ENCODE measurements at regions not wholly inside any gene's neighbourhood (a gene's known extent, or its start where the extent isn't known, plus 50 kb on each side); places are given as distances from the start of the nearest gene placed in this dataset.

DNA sequence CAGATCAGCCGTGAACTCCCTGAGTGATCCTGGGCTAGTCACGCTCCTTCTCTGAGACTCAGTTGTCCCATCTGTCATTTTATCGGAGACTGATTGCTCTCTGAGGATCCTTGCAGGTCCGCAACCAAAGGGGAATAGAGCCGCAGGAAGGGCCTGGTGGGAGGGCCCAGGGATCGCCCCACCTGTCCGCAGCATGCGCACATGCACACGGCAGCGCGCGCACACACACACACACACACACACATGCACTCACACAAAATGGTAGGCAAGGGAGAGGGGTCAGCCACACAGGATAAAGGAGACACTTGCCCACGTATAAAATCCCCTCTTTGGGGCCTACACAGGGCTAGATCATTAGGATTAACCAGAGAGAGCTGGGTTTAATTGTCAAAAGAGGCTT lies 95.6 kb upstream of the FOXP4 start:
- no peak for DNase-seq (ENCODE audit: low spot score)

DNA sequence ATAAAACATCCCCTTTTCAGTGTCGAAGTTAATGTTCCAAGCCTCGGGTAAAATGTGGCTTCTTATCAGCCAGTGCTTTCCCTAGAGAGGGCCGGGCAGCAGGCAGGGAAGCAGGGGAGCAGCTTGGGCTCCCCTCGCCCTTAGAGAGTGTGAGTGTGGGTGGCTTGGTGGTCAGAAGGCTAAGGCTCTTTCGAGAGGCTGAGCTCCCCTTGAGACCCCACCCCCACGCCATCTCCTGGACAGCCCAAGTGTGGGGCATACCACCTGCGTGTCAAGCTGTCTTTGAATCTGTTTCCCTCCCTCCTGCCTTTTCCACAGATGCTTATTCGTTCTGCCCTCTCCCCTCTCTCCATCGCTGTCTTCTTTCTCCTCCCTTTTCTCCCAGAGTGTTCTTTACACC lies 95.1 kb upstream of the FOXP4 start:
- DNase-seq (ENCODE audit: low spot score) = no peak

DNA sequence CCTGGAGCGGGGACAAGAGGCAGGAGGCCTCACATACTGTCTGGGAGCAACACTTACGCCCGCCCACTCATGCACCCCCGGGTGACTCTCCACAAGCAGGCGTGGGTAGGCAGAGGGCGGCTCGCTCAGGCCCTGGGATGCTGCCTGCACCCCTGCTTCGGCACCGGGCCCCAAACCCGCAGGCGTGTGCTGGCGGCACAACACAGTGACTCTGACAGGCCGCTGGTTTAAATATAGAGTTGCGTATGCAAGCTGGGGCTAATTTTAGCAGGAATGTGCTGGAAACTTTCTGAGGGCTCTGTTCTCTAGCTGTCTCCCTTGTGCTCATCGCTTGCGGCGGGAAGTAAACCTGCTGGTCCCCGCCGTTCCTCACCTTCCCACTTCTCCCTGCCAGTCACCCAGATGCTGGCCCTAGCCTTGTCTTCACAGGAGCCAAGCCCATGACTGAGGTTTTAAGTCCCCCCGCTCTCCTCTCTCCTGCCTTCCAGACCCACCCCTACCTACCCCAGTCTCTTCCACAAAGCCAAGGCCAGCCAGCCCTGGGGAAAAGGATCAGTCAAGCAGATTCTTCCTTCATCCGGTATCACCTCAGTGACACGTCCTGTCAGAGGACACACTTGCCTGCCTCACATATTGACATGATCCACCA lies 94.5 kb upstream of the FOXP4 start:
- peak; percentile 68 for DNase-seq (ENCODE audit: low spot score)

DNA sequence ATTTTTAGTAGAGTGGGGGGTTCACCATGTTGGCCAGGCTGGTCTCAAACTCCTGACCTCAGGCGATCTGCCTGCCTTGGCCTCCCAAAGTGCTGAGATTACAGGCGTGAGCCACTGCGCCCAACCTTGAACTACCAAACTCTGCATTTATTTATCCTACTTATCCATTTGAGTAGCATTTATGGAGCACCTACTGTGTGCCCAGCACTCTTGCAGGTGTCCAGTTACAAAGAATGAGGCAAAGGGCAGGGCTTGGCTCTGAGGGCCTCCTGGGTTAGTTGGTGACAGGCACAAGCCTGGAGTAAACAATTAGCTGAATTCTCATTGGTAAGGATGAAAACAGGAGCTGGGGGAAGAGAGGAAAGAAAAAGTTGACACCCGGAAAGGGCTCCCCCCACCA lies 93.4 kb upstream of the FOXP4 start:
- DNase-seq (ENCODE audit: low spot score) = no peak

DNA sequence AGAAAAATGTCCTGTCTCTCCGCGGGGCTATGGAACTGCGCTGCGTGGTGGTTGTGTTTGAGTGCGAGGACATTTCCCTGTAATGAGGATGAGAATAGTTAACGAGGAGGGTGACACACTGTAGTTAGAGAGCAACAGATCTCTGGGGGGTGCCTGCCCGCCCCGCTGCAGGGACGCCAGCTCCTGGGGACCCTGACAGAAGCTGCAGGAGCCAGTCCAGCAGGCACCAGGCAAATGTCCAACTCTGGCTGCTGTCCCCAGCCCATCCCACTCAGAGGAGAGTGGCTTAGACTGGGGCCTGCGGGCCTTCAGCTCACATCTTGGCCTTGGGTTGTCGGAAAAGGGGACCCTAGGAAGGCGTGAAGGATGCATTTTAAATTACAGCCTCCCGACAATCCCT lies 92.9 kb upstream of the FOXP4 start:
- no peak for DNase-seq (ENCODE audit: low spot score)

DNA sequence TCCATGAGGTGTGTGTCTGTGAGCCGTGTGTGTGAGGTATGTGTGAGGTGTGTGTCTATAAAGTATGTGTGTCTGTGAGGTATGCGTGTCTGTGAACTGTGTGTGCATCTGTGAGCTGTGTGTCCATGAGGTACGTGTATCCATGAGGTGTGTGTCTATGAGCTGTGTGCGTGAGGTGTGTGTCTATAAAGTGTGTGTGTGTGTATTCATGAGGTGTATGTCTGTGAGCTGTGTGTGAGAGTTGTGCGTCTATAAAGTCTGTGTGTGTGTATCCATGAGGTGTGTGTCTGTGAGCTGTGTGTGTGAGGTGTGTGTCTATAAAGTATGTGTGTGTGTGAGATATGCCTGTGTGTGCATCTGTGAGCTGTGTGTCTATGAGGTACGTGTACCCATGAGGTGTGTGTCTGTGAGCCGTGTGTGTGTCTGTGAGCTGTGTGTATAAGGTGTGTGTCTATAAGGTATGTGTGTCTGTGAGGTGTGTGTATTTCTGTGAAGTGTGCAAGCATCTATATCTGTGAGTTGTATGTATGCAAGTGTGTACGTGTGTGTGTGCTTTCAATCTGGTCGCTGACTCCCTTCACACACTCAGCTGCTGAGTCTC lies 91.9 kb upstream of the FOXP4 start:
- DNase-seq (ENCODE audit: low spot score) = no peak

DNA sequence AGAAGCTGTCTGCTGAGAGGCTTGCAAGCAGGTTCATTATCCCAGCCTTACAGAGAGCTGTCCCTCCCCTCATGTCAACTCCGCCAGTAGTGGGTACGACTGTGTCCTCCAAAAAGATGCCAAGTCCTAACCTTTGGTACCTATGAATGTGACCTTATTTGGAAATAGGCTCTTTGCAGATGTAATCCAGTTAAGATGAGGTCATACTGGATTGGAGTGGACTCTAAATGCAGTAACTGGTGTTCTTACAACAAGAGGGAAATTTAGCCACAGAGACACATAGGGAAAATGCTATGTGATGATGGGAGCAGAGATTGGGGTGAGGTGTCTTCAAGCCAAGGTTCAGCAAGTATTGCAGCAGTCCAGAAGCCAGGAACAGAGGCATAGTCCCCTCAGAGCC lies 90.8 kb upstream of the FOXP4 start:
- DNase-seq (ENCODE audit: low spot score) = no peak

DNA sequence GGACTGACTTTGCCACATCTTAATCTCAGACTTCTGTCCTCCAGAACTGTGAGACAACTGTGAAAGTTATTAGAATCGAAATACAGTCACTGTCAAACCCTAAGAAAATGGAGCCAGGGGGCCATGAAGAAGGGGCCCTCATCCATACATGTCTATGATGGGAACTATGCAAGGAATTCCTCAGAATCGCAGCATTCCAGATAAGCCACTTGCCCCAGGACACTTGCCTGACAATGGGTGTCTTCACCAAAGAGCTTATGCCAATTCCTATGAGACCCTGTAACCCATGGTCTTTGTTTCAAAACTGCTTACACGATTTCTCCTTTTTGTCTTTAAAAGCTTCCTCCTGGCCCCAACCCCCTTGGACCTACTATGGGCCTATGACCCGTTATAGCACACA lies 90.4 kb upstream of the FOXP4 start:
- DNase-seq (ENCODE audit: low spot score) = no peak

DNA sequence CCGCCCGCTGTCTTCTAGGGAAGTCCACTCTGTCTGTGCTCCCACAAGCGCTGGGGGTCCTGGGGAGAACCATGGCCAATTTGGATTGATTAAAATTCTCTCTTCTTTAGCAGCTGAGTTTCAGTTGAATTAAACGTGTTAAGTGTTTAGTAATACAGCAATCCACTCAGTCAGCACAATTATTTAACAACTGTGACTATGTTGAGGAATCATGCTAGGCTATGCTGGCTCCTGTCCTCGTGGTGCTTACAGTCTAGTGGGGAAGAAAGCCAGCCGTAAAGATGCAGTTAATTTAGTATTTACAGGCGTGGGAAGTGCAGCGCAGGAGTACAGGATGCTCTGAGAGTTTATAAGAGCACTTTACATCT lies 88.9 kb upstream of the FOXP4 start:
- DNase-seq (ENCODE audit: low spot score) = no peak

DNA sequence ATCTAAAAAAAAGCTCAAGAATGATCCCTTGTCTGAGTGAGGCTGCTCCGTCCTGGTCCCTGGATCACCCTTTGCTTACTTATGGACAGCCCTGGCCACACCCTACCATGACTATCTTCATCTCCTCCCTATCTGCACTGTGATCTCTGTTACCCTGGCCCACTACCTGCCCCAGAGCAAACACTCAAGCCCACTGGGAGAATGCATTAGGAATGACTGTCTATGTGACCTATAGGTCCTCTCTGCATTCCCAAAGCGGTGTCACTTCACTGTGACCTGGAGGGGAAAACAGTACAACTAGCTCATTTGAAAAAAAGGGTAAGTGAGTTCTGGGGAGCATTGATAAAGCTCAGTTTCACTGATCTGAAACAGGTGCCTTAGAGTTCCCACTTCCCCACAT lies 86.4 kb upstream of the FOXP4 start:
- DNase-seq (ENCODE audit: low spot score) = no peak

DNA sequence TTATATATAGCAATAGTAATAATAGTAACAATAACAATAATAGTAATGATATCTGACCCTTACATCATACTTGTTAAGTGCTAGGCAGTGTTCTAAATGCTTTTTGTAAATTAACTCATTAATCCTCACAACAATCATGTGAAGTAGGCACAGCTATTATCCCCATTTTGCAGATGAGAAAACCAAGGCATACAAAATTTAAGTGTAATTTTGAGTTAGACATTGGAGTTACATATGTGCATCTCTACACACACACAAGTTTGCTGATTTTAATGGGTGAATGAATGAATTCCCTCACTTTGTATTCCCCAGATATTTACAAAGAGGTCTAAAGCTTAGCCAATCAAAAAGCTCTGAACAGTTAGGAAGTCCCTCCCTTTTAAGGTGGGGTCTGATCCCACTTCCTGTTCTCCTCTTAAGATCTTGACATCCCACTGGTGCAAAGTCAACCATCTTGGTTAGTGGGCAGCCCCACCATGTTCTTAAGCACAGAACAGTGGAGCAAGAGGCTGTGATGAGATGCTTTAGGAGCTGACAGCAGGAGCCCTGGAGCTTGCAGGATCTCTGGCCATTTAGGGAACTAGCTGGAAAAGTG lies 85.3 kb upstream of the FOXP4 start:
- DNase-seq (ENCODE audit: low spot score) = no peak

DNA sequence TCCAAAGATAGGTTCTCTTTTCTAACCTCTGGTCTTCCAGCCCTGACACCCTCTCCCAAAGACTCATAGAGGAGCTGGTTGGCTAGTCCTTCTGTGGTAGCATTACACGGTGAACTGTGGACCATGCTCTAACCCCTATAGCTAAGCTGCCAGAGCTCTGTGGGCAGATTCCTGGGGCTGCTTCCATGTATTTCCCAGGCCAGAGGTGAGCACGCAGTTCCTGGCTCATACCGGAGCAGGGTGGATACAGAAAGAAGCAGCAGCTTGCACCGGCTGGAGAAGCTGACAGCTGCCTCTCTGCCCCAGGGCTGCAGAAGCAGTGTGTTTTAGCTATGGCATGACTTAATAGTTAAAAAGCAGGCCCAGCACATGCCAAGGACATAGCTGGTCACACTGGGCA lies 84.1 kb upstream of the FOXP4 start:
- DNase-seq (ENCODE audit: low spot score) = no peak

DNA sequence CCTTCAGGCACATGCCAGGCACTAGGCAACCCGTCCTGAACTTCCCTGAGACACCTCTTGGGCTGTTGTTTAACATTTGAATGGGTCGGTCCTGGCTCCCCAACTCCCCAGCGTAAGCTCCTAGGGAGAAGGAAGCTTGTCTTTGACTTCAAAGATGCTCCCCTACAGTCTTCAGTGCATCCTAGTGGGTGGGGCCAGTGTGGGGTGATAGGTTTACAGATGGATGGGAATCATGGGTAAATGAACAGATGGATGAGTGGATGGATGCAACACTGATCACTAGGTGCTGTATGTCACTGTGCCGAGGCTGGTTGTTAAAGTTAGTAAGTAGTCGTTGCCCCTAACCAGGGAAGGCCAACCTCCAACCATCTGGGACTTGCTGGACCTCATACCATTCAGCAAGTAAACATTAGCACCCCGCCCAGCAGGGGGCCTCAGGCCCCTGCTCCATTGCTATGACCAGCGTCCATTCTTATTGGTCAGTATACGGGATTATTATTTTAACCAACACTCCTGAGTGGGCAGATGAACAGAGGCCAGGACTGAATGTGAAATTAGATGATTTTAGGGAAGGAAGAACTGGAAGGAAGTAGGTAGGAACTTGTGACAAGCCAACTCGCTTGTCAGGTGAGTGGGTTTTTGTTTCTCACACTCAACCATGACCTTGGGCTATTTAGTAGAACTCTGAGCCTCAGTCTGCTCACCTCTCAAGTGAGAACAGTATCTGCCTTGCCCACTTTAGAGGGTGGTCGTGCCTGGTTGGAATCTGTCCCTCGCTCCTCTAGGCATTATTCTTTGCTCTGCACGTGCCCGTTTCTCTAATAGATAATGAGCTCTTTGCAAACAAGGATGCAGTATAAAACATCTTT lies 82.9 kb upstream of the FOXP4 start:
- DNase-seq (ENCODE audit: low spot score) = peak; percentile 82

DNA sequence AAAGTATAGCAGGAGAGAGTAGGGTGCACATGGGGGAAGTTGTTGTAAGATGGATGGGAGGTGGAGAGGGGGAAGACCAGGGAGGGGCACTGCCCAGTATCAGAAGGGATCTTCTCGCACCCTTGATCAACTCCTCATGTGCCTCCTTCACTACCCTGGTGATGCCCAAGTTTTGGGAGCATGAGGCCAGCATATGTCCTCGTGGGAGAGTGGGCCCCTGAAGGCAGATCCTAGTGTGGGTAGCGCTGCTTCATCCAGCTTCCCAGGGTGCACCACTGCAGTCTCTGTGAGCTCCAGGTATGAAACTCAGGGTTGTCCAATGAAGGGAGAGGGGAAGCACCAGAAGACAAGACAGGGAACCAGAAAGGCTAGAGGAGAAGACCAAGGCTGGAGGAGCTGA lies 82.2 kb upstream of the FOXP4 start:
- DNase-seq (ENCODE audit: low spot score) = no peak

DNA sequence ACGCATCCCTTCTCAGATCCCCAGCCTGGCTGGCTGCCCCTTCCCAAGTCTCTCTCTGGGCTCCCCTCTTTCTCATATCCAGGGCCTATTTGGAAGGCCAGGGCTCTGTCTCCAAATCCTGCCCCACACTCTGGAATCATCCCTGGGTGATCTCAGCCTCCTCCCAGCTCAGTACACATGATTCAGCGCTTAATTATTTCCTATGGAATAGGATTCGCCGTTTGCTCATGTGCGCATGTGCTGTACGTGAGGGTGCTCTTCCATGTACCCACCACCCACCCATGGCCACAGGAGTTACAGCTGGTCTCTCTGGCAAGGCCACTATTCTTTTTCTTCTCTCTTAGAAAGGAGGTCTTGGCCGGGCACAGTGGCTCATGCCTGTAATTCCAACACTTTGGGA lies 81.7 kb upstream of the FOXP4 start:
- DNase-seq (ENCODE audit: low spot score) = no peak

DNA sequence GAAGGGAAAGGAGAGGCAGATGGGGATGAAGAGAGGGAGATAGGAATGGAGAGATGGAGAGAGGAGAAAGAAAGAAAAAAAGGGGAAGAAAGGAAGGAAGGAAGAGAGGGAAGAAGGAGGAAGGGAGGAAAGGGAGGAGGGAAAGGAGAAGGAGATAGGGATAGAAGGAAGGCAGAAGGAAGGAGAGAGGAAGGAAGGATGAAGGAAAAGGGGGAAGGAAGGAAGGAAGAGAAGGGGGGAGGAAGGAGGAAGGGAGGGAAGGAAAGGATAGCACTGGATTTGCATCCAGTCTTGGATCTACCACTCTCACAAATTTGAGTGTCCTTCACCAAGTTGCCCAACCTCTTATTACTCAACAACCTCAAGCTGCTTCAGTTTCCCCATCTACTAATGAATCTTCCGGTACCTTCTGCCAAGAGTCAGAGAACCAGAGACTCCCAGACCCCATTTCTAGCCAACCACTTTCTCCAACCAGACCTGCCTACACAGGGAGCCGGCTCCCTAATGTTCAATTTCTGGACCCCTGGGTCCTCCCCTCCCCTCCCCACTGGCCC lies 79.7 kb upstream of the FOXP4 start:
- no peak for DNase-seq (ENCODE audit: low spot score)

DNA sequence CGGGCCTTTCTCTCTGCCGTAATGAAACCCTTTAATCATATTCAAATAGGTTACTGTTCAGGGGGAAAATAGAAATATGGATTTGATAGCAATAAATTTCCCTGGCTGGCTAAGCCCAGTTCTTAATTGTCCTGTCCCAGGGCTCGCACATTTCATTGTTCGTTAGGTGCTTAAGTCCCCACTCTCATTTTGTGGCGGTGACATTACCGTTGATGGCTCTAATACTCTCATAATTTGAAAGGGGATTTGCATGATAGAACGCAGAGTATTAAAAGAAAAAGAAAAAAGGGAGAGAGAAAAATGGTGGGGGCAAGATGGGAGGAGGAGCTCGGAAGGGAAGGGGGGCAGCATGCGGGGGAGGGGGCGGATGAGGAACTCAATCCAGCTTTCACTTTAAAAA lies 79.1 kb upstream of the FOXP4 start:
- no peak for DNase-seq (ENCODE audit: low spot score)

DNA sequence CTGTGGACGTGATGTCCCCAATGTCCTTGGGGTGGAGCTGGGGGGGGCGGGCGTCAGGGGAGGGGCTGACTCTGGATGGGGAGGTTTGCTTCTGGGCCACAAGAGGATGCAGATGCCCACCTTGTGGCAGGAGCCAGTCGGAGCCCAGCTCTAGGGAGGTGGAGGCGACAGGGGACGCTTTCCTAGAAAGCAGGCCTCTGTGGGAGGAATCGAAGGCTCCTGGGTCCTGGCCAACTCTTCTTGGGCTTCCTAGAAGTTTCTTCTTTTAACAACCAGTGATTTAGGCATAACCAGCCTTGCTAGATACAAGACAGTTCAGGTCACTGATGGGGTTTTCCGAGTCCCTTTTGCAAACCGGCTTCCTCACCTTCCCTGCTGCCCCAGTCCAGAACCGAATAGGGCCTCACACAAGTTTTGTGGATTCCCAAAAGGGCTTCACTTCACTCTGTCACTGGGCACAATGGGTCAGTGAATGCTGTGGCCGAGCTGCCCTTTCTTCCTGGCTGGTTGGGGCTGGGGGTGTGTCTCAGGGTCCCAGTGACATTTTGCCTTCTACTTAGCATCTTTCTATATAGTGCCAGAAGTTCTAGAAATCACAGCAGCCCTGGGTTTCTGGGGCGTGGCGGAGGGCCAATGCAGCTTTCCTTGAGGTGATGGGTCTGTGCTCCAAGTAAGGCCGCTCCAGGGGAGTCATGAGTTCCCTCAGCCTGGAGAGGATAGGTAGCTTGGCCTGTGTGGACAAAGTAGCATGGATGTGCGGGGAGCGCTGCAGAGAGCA lies 78.4 kb upstream of the FOXP4 start:
- DNase-seq (ENCODE audit: low spot score) = no peak

DNA sequence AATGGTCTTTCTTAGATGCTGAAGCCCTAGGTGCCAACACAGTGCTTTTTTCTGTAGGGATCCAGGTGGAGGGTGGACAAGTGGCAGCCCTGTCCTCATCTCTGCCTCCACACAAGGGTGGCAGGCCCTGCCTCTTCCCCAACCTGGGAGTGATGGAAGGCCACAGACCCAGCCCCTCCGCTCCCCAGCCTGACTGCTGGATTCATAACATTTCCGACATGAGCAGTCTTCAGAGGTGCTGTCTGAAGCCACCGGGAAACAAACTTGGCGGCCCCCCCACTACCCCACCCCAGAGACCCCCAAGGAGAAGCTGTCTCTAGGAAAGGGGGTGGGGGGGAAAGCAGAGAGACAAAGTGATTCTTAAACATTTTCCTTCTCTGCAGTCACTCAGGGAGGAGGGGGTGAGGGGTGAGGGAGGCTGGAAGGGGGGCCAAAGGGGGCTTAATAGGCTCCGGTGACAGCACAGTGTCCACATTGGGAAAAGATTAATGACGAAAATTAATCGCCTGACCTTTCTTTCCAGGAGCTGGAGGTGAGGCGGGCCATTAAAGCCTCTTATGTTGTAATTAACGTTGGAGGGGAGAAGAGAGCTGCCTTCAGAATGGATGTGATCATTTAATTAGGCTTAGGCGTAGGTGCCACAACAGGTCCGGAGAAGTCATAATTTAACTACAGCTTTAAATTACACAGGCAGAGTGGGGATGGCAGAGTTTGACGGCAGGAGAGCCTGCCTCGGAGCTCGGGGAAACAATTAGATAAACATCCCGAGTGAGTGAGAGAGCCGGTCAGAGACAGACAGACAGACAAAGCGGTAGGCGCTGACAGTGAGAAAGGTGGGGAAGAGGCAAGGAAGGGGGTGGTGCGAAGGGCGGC lies 76.8 kb upstream of the FOXP4 start:
- no peak for DNase-seq (ENCODE audit: low spot score)

DNA sequence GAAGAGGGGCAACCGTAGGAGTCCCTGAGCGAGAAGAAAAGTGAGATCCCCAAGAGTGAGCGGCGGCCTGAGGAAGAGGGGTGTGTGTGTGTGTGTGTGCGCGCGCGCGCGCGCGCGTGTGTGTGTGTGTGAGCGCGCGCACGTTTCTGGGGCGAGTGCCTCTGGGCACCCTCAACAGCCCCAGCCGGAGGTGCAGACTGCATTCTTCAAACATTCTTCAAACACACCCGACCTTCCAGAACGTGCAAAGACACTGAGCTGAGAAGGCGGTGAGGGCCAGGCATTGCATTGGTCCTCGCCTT lies 76.2 kb upstream of the FOXP4 start:
- DNase-seq (ENCODE audit: low spot score) = no peak
